H9 (cell line): ENCODE measurements at regions not wholly inside any gene's neighbourhood (a gene's known extent, or its start where the extent isn't known, plus 50 kb on each side); places are given as distances from the start of the nearest gene placed in this dataset.

Experiments used
- DNase-seq: peaks from one replicate; pipeline ENCODE4 v3.0.0-alpha.2; 2017
- H2AFZ ChIP-seq: one replicate; pipeline ENCODE4 v1.6.1; 2013; ENCODE audit warnings: mild to moderate bottlenecking, low read length, control low read depth, moderate library complexity
- H2AK5ac ChIP-seq: 2 replicates; pipeline ENCODE4 v1.6.1; 2013; ENCODE audit warnings: low read length, control low read depth, mixed read lengths; ENCODE audit not compliant: insufficient read length
- H2BK120ac ChIP-seq: one replicate; pipeline ENCODE4 v1.6.1; 2013; ENCODE audit warnings: low read depth, mild to moderate bottlenecking, low read length, control low read depth, inconsistent platforms; ENCODE audit not compliant: poor library complexity, severe bottlenecking
- H2BK12ac ChIP-seq: 2 replicates; pipeline ENCODE4 v1.6.1; 2013; ENCODE audit warnings: low read length, control low read depth, mixed read lengths, low read depth; ENCODE audit not compliant: insufficient read length
- H2BK15ac ChIP-seq: 2 replicates; pipeline ENCODE4 v1.6.1; 2013; ENCODE audit warnings: low read depth, low read length, control low read depth
- H2BK20ac ChIP-seq: one replicate; pipeline ENCODE4 v1.6.1; 2013; ENCODE audit warnings: low read depth, mild to moderate bottlenecking, low read length, control low read depth, inconsistent platforms; ENCODE audit not compliant: poor library complexity, severe bottlenecking
- H2BK5ac ChIP-seq: 2 replicates; pipeline ENCODE4 v1.6.1; 2013; ENCODE audit warnings: low read length, control low read depth, mixed read lengths; ENCODE audit not compliant: insufficient read length
- H3K14ac ChIP-seq: 2 replicates; pipeline ENCODE4 v1.6.1; 2013; ENCODE audit warnings: low read length, control low read depth; ENCODE audit not compliant: insufficient read depth
- H3K18ac ChIP-seq: 2 replicates; pipeline ENCODE4 v1.6.1; 2013; ENCODE audit warnings: low read depth, mild to moderate bottlenecking, mixed read lengths, low read length, control low read depth; ENCODE audit not compliant: insufficient read length
- H3K23ac ChIP-seq: 2 replicates; pipeline ENCODE4 v1.6.1; 2013; ENCODE audit warnings: low read length, control low read depth, mixed read lengths, low read depth; ENCODE audit not compliant: insufficient read length
- H3K23me2 ChIP-seq: 2 replicates; pipeline ENCODE4 v1.6.1; 2013; ENCODE audit warnings: low read depth, mild to moderate bottlenecking, mixed read lengths, low read length, control low read depth; ENCODE audit not compliant: insufficient read length, poor library complexity, severe bottlenecking
- H3K27ac ChIP-seq: 2 replicates; pipeline ENCODE4 v1.5.1; 2013; ENCODE audit warnings: low read length, control low read depth, mixed read lengths, low read depth; ENCODE audit not compliant: insufficient read length
- H3K27me3 ChIP-seq: 2 replicates; pipeline ENCODE4 v1.6.1; 2013; ENCODE audit warnings: low read length, control low read depth, inconsistent platforms; ENCODE audit not compliant: insufficient read depth
- H3K4ac ChIP-seq: 2 replicates; pipeline ENCODE4 v1.6.1; 2013; ENCODE audit warnings: low read depth, mild to moderate bottlenecking, control low read depth, inconsistent platforms, low read length, moderate library complexity
- H3K4me1 ChIP-seq: 2 replicates; pipeline ENCODE4 v1.6.1; 2013; ENCODE audit warnings: low read length, control low read depth, inconsistent platforms; ENCODE audit not compliant: insufficient read depth
- H3K4me2 ChIP-seq: 2 replicates; pipeline ENCODE4 v1.6.1; 2013; ENCODE audit warnings: low read length, control low read depth, mixed read lengths; ENCODE audit not compliant: insufficient read length, insufficient read depth
- H3K56ac ChIP-seq: 2 replicates; pipeline ENCODE4 v1.6.1; 2013; ENCODE audit warnings: low read depth, mild to moderate bottlenecking, mixed read lengths, low read length, control low read depth; ENCODE audit not compliant: insufficient read length
- H3K79me1 ChIP-seq: 2 replicates; pipeline ENCODE4 v1.6.1; 2013; ENCODE audit warnings: low read depth, mild to moderate bottlenecking, moderate library complexity, low read length, control low read depth, inconsistent platforms; ENCODE audit not compliant: insufficient read depth, poor library complexity, severe bottlenecking
- H3K79me2 ChIP-seq: 2 replicates; pipeline ENCODE4 v1.6.1; 2013; ENCODE audit warnings: low read length, control low read depth, inconsistent platforms; ENCODE audit not compliant: insufficient read depth
- H3K9ac ChIP-seq: 2 replicates; pipeline ENCODE4 v1.6.1; 2013; ENCODE audit warnings: low read length, control low read depth, mixed read lengths; ENCODE audit not compliant: insufficient read length; ENCODE audit errors: extremely low read depth
- H3K9me3 ChIP-seq: one replicate; pipeline ENCODE4 v1.6.1; 2013; ENCODE audit warnings: low read depth, low read length, inconsistent platforms; ENCODE audit not compliant: control insufficient read depth
- H3T11ph ChIP-seq: one replicate; pipeline ENCODE4 v1.6.1; 2013; ENCODE audit warnings: mild to moderate bottlenecking, low read length, control low read depth, inconsistent platforms
- H4K20me1 ChIP-seq: one replicate; pipeline ENCODE4 v1.6.1; 2013; ENCODE audit not compliant: control insufficient read depth, insufficient read length, insufficient read depth
- H4K5ac ChIP-seq: 2 replicates; pipeline ENCODE4 v1.6.1; 2013; ENCODE audit warnings: low read depth, mild to moderate bottlenecking, mixed read lengths, low read length, control low read depth; ENCODE audit not compliant: insufficient read length
- H4K8ac ChIP-seq: replicated peaks from 2 replicates; pipeline ENCODE4 v1.6.1; 2013; ENCODE audit warnings: low read length, control low read depth, mixed read lengths, low read depth; ENCODE audit not compliant: insufficient read length
- H4K91ac ChIP-seq: 2 replicates; pipeline ENCODE4 v1.6.1; 2013; ENCODE audit warnings: low read depth, mild to moderate bottlenecking, moderate library complexity, mixed read lengths, low read length, control low read depth; ENCODE audit not compliant: insufficient read length
- H3K27ac Mint-ChIP-seq, 3 experiments: 2 replicates in 2 of 3; 3 replicates in 1 of 3; pipeline ENCODE4 v1.8.0; 2020 to 2021; ENCODE audit warnings: mixed read lengths in 3 of 3, mild to moderate bottlenecking in 1 of 3, moderate library complexity in 1 of 3
- H3K27me3 Mint-ChIP-seq: 2 replicates; pipeline ENCODE4 v1.8.0; 2021; ENCODE audit warnings: low read depth, mild to moderate bottlenecking, moderate library complexity, mixed read lengths
- H3K36me3 Mint-ChIP-seq, 3 experiments: 2 replicates in 2 of 3; 3 replicates in 1 of 3; pipeline ENCODE4 v1.8.0; 2020 to 2021; ENCODE audit warnings: low read depth in 3 of 3, mixed read lengths in 3 of 3; ENCODE audit not compliant: insufficient read depth in 1 of 3
- H3K4me1 Mint-ChIP-seq, 2 experiments: 2 replicates each; pipeline ENCODE4 v1.8.0; 2020; ENCODE audit warnings: mixed read lengths in 2 of 2
- H3K4me3 Mint-ChIP-seq, 2 experiments: 2 replicates in 1 of 2; 3 replicates in 1 of 2; pipeline ENCODE4 v1.8.0; 2020 to 2021; ENCODE audit warnings: mild to moderate bottlenecking in 2 of 2, mixed read lengths in 2 of 2, moderate library complexity in 1 of 2
- H3K9me3 Mint-ChIP-seq, 2 experiments: 2 replicates in 1 of 2; 3 replicates in 1 of 2; pipeline ENCODE4 v1.8.0; 2020; ENCODE audit warnings: mild to moderate bottlenecking in 2 of 2, mixed read lengths in 2 of 2, moderate library complexity in 1 of 2
- WGBS: extraction: QIAGEN DNeasy Blood & Tissue Kit; methylation state at CpG from one replicate; pipeline ENCODE4 v1.1.7; 2013; ENCODE audit warnings: missing lambda C conversion rate, low lambda C conversion rate, mixed read lengths; ENCODE audit not compliant: insufficient read length; ENCODE audit errors: extremely low coverage; 5-methylcytosine and 5-hydroxymethylcytosine counted together
- TF ChIP-seq, protein P1 (sequence below): fragments of 200-600 bp; sonication (generic); conservative IDR thresholded peaks from 3 replicates; pipeline ENCODE4 v1.8.0; 2021; ENCODE audit warnings: antibody characterized with exemption, mild to moderate bottlenecking

DNA sequence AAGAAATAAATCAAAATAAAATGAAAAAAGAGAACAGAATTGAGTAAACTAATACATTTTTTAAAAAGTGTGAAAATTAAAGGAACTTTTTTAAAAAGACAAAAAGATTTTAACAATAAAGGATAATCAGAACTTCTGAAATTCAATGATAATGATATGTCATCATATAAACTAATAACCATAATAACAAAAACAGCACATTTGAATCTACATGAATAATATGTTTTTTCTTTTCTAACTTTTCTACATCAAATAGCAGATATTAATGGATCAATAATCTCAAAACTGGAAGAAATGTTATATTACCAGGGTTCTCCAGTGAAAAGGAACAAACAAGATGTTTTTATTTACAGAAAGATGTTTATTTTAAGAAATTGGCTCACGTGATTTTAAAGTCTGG lies 903.3 kb upstream of the MIR17HG start:
- H3K9me3 ChIP-seq = no peaks in the 10 kb centered on the region
- no peak overlapping the region for H2BK15ac ChIP-seq
- no peak for DNase-seq
- H3K79me1 ChIP-seq = no peaks in the 10 kb centered on the region
- no peak overlapping the region for H3K4ac ChIP-seq
- H4K20me1 ChIP-seq = no peaks in the 10 kb centered on the region
- no peaks in the 10 kb centered on the region; the same call in 1 of the 2 replicates for H3K4me1 ChIP-seq
- H4K8ac ChIP-seq = no peak overlapping the region
- no peak overlapping the region for H4K91ac ChIP-seq
- H3K27ac Mint-ChIP-seq = no peak overlapping the region
- no peak overlapping the region for H2AFZ ChIP-seq
- H3K14ac ChIP-seq = no peak overlapping the region
- no peaks in the 10 kb centered on the region for H3K23me2 ChIP-seq
- H3K27ac ChIP-seq = no peak overlapping the region
- H3K79me2 ChIP-seq = no peaks in the 10 kb centered on the region
- no peak overlapping the region for H4K5ac ChIP-seq
- WGBS = no CpG with 5 or more reads among the region's 1 CpG
- no peak overlapping the region for H2AK5ac ChIP-seq
- H3K9ac ChIP-seq = no peak overlapping the region
- no peak overlapping the region for H3K18ac ChIP-seq
- TF ChIP-seq, protein P1, sequence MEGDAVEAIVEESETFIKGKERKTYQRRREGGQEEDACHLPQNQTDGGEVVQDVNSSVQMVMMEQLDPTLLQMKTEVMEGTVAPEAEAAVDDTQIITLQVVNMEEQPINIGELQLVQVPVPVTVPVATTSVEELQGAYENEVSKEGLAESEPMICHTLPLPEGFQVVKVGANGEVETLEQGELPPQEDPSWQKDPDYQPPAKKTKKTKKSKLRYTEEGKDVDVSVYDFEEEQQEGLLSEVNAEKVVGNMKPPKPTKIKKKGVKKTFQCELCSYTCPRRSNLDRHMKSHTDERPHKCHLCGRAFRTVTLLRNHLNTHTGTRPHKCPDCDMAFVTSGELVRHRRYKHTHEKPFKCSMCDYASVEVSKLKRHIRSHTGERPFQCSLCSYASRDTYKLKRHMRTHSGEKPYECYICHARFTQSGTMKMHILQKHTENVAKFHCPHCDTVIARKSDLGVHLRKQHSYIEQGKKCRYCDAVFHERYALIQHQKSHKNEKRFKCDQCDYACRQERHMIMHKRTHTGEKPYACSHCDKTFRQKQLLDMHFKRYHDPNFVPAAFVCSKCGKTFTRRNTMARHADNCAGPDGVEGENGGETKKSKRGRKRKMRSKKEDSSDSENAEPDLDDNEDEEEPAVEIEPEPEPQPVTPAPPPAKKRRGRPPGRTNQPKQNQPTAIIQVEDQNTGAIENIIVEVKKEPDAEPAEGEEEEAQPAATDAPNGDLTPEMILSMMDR = no peak
- H2BK12ac ChIP-seq = no peak overlapping the region
- peaks cover 14% of the 10 kb centered on the region in 2 experiments for H3K4me1 Mint-ChIP-seq
- H3K27me3 ChIP-seq = no peaks in the 10 kb centered on the region
- H3K56ac ChIP-seq = no peak overlapping the region
- no peak overlapping the region for H2BK5ac ChIP-seq
- H2BK120ac ChIP-seq = no peak overlapping the region
- H3K9me3 Mint-ChIP-seq = no peaks in the 10 kb centered on the region; a peak in 1 of 5 replicates
- no peaks in the 10 kb centered on the region for H3K27me3 Mint-ChIP-seq
- no peak overlapping the region for H2BK20ac ChIP-seq
- no peak overlapping the region for H3K4me3 Mint-ChIP-seq
- no peaks in the 10 kb centered on the region; a peak in 1 of 7 replicates for H3K36me3 Mint-ChIP-seq
- H3K23ac ChIP-seq = no peak overlapping the region
- H3T11ph ChIP-seq = no peak overlapping the region
- no peak overlapping the region for H3K4me2 ChIP-seq
